Astrocyte (in vitro differentiated cells and primary cell): ENCODE measurements at regions not wholly inside any gene's neighbourhood (a gene's known extent, or its start where the extent isn't known, plus 50 kb on each side); places are given as distances from the start of the nearest gene placed in this dataset.

Experiments used
- CTCF ChIP-seq: IDR thresholded peaks from 2 replicates; pipeline ENCODE4 v1.5.1; 2011; ENCODE audit warnings: low read depth, mild to moderate bottlenecking, inconsistent platforms, low read length, moderate library complexity; ENCODE audit not compliant: insufficient read depth
- EZH2 ChIP-seq: IDR thresholded peaks from 2 replicates; pipeline ENCODE4 v1.6.1; 2012; ENCODE audit warnings: mild to moderate bottlenecking, low read length, inconsistent platforms; ENCODE audit not compliant: insufficient read depth

DNA sequence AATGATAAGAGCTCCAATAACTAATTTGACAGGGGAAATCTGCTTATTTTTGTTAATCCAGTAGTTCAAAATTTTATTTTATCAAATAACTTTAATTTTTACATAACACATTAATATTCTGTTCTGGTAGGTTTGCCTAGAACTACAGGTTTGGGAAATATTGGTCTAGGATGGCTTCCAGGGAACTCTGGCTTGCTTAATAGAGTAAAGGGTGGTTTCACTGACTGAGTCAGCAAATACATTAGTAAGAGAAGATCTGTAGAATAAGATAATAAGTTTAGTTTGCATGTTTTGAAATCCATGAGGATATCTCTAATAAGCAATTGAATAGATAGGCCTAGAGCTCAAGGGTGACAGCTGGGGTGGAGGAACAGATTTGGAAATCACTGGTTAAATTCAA lies 500.7 kb downstream of the ZNF674 start:
- TF ChIP-seq EZH2, result no peak
- TF ChIP-seq CTCF, result no peak
